Peyer's patch (tissue), 4 donors: ENCODE measurements at regions not wholly inside any gene's neighbourhood (a gene's known extent, or its start where the extent isn't known, plus 50 kb on each side); places are given as distances from the start of the nearest gene placed in this dataset.

Experiments used
- POLR2A ChIP-seq, 2 donors: fragments of 450-650 bp; IDR thresholded peaks; one replicate each; pipeline ENCODE4 v1.5.1; 2017; ENCODE audit warnings: antibody characterized with exemption in 2 of 2, mild to moderate bottlenecking in 2 of 2, moderate library complexity in 2 of 2
- TF ChIP-seq, protein P1 (sequence below), 6 experiments: fragments of 450-650 bp in 4 of 6; fragments of 200-600 bp in 2 of 6; sonication (generic) in 1 of 6; IDR thresholded peaks; one replicate each; pipeline ENCODE4 v1.5.1; 2017 to 2019; ENCODE audit warnings: antibody characterized with exemption in 6 of 6, mild to moderate bottlenecking in 3 of 6, moderate library complexity in 1 of 6

GRCh38 chr20:50242548-50242862, 51.9 kb downstream of the CEBPB start:
- TF ChIP-seq, protein P1, sequence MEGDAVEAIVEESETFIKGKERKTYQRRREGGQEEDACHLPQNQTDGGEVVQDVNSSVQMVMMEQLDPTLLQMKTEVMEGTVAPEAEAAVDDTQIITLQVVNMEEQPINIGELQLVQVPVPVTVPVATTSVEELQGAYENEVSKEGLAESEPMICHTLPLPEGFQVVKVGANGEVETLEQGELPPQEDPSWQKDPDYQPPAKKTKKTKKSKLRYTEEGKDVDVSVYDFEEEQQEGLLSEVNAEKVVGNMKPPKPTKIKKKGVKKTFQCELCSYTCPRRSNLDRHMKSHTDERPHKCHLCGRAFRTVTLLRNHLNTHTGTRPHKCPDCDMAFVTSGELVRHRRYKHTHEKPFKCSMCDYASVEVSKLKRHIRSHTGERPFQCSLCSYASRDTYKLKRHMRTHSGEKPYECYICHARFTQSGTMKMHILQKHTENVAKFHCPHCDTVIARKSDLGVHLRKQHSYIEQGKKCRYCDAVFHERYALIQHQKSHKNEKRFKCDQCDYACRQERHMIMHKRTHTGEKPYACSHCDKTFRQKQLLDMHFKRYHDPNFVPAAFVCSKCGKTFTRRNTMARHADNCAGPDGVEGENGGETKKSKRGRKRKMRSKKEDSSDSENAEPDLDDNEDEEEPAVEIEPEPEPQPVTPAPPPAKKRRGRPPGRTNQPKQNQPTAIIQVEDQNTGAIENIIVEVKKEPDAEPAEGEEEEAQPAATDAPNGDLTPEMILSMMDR (IDR thresholded peaks at IDR 0.05): no peak
- TF ChIP-seq POLR2A (IDR thresholded peaks at IDR 0.05): no peak
